22Rv1 (cell line): ENCODE measurements at regions not wholly inside any gene's neighbourhood (a gene's known extent, or its start where the extent isn't known, plus 50 kb on each side); places are given as distances from the start of the nearest gene placed in this dataset.

Source experiments
- CTCF ChIP-seq: fragments of 450-650 bp; IDR thresholded peaks from 2 replicates; pipeline ENCODE4 v1.5.1; 2017; ENCODE audit warnings: mild to moderate bottlenecking
- ZFX ChIP-seq: fragments of 450-650 bp; IDR thresholded peaks from 2 replicates; pipeline ENCODE4 v1.6.1; 2017; ENCODE audit warnings: antibody characterized with exemption, borderline replicate concordance

- no peak for TF ChIP-seq CTCF
- no peak for TF ChIP-seq ZFX
Observed at GRCh38 chr13:84050536-84050935, 168.3 kb upstream of the SLITRK1 start.
